ENCODE measurements at regions not wholly inside any gene's neighbourhood (a gene's known extent, or its start where the extent isn't known, plus 50 kb on each side); places are given as distances from the start of the nearest gene placed in this dataset.

GRCh38 chr1:178578541-178578940, 65.6 kb downstream of the TEX35 start:
- TF ChIP-seq CTCF (conservative IDR thresholded peaks at IDR 0.05; ENCODE audit: low read depth, low read length), result no peak
- no peak for TF ChIP-seq RFX5 (IDR thresholded peaks at IDR 0.05; ENCODE audit: low read depth, low read length)
- no peak for TF ChIP-seq POLR2A (IDR thresholded peaks at IDR 0.05; ENCODE audit: low read depth, low read length)
- TF ChIP-seq CEBPB (IDR thresholded peaks at IDR 0.05; ENCODE audit: low read depth, low read length), result no peak
- no peak for TF ChIP-seq RAD21 (IDR thresholded peaks at IDR 0.05; ENCODE audit: low read length)
